ENCODE measurements at regions not wholly inside any gene's neighbourhood (a gene's known extent, or its start where the extent isn't known, plus 50 kb on each side); places are given as distances from the start of the nearest gene placed in this dataset.

- H2AFZ ChIP-seq (ENCODE audit: low read length), result no peak overlapping the region
- TF ChIP-seq, protein P1, sequence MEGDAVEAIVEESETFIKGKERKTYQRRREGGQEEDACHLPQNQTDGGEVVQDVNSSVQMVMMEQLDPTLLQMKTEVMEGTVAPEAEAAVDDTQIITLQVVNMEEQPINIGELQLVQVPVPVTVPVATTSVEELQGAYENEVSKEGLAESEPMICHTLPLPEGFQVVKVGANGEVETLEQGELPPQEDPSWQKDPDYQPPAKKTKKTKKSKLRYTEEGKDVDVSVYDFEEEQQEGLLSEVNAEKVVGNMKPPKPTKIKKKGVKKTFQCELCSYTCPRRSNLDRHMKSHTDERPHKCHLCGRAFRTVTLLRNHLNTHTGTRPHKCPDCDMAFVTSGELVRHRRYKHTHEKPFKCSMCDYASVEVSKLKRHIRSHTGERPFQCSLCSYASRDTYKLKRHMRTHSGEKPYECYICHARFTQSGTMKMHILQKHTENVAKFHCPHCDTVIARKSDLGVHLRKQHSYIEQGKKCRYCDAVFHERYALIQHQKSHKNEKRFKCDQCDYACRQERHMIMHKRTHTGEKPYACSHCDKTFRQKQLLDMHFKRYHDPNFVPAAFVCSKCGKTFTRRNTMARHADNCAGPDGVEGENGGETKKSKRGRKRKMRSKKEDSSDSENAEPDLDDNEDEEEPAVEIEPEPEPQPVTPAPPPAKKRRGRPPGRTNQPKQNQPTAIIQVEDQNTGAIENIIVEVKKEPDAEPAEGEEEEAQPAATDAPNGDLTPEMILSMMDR (conservative IDR thresholded peaks at IDR 0.05; ENCODE audit: low read length), result no peak
- no peak for TF ChIP-seq EZH2phosphoT487 (IDR thresholded peaks at IDR 0.05; ENCODE audit: borderline replicate concordance)
- H3K4me2 ChIP-seq (ENCODE audit: low read depth, low read length, poor library complexity, severe bottlenecking), result no peak overlapping the region
These were observed 532.3 kb downstream of the MAFB start for GRCh38 chr20:40156600-40157317.

DNA sequence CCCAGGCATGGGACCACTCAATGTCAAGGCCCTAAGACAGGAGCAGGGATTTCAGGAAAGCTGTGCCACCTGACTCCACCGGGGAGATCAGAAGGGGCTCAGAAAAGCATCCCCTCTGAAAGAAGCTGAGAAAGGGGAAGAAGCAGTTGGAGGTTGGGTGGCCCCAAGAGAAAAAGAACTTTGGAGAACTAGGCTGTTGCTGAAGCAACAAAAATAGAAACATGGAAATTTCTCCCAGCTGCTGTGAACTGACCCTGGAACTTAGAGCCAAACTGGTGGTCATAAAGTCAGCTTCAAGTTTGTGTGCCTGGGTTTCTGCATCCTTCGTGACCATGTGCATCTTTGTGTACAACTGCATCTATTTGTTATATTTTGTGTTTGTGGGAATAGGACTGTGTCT lies 534.5 kb downstream of the MAFB start:
- Histone ChIP-seq H3K9ac (ENCODE audit: low read depth, low read length, poor library complexity, severe bottlenecking) (no peak overlapping the region), H3K9me3 (ENCODE audit: insufficient read depth, low read depth, low read length) (no peaks in the 10 kb centered on the region), H3K4me2 (ENCODE audit: low read depth, low read length, poor library complexity, severe bottlenecking) (no peak overlapping the region), H3K27me3 (ENCODE audit: insufficient read depth, low read length, poor library complexity, severe bottlenecking) (peaks cover 6% of the 10 kb centered on the region), H4K20me1 (ENCODE audit: insufficient read depth, low read length, poor library complexity, severe bottlenecking) (no peaks in the 10 kb centered on the region), H3K4me1 (ENCODE audit: insufficient read depth, low read length, poor library complexity, severe bottlenecking) (no peaks in the 10 kb centered on the region), H2AFZ (ENCODE audit: low read length) (no peak overlapping the region), H3K4me3 (ENCODE audit: low read length, poor library complexity, severe bottlenecking) (no peak overlapping the region), H3K79me2 (ENCODE audit: insufficient read depth, low read length) (no peaks in the 10 kb centered on the region), H3K9me2 (replicated peaks; ENCODE audit: low read depth, low read length) (no peaks in the 10 kb centered on the region), H3K36me3 (ENCODE audit: insufficient read depth, low read length) (no peaks in the 10 kb centered on the region), H3F3A (ENCODE audit: low read depth) (no peaks in the 10 kb centered on the region)
- TF ChIP-seq, protein P1 (conservative IDR thresholded peaks at IDR 0.05; ENCODE audit: low read length), result no peak
- no peak for TF ChIP-seq EZH2phosphoT487 (IDR thresholded peaks at IDR 0.05; ENCODE audit: borderline replicate concordance)

More at GRCh38 chr20:40156600-40157317, 532.3 kb downstream of the MAFB start:
- H3K9ac ChIP-seq (ENCODE audit: low read depth, low read length, poor library complexity, severe bottlenecking), result no peak overlapping the region
- no peaks in the 10 kb centered on the region for H3K79me2 ChIP-seq (ENCODE audit: insufficient read depth, low read length)
- H3K4me3 ChIP-seq (ENCODE audit: low read length, poor library complexity, severe bottlenecking), result no peak overlapping the region
- no peaks in the 10 kb centered on the region for H3K9me2 ChIP-seq (replicated peaks; ENCODE audit: low read depth, low read length)
- no peaks in the 10 kb centered on the region for H3K4me1 ChIP-seq (ENCODE audit: insufficient read depth, low read length, poor library complexity, severe bottlenecking)
- no peaks in the 10 kb centered on the region for H4K20me1 ChIP-seq (ENCODE audit: insufficient read depth, low read length, poor library complexity, severe bottlenecking)
- H3F3A ChIP-seq (ENCODE audit: low read depth), result no peaks in the 10 kb centered on the region
- no peaks in the 10 kb centered on the region for H3K36me3 ChIP-seq (ENCODE audit: insufficient read depth, low read length)
- peaks cover 6% of the 10 kb centered on the region for H3K27me3 ChIP-seq (ENCODE audit: insufficient read depth, low read length, poor library complexity, severe bottlenecking)
- no peaks in the 10 kb centered on the region for H3K9me3 ChIP-seq (ENCODE audit: insufficient read depth, low read depth, low read length)

- no peak overlapping the region for H2AFZ ChIP-seq (ENCODE audit: low read length)
- TF ChIP-seq, protein P1 (conservative IDR thresholded peaks at IDR 0.05; ENCODE audit: low read length), result no peak
- TF ChIP-seq EZH2phosphoT487 (IDR thresholded peaks at IDR 0.05; ENCODE audit: borderline replicate concordance), result no peak
- no peaks in the 10 kb centered on the region for H3K27me3 ChIP-seq (ENCODE audit: insufficient read depth, low read length, poor library complexity, severe bottlenecking)
- no peaks in the 10 kb centered on the region for H3F3A ChIP-seq (ENCODE audit: low read depth)
- H3K36me3 ChIP-seq (ENCODE audit: insufficient read depth, low read length), result no peaks in the 10 kb centered on the region
- H3K79me2 ChIP-seq (ENCODE audit: insufficient read depth, low read length), result no peaks in the 10 kb centered on the region
- no peaks in the 10 kb centered on the region for H3K9me2 ChIP-seq (replicated peaks; ENCODE audit: low read depth, low read length)
- no peak overlapping the region for H3K9ac ChIP-seq (ENCODE audit: low read depth, low read length, poor library complexity, severe bottlenecking)
- no peaks in the 10 kb centered on the region for H3K4me1 ChIP-seq (ENCODE audit: insufficient read depth, low read length, poor library complexity, severe bottlenecking)
- no peaks in the 10 kb centered on the region for H3K9me3 ChIP-seq (ENCODE audit: insufficient read depth, low read depth, low read length)
- H3K4me3 ChIP-seq (ENCODE audit: low read length, poor library complexity, severe bottlenecking), result no peak overlapping the region
- no peaks in the 10 kb centered on the region for H4K20me1 ChIP-seq (ENCODE audit: insufficient read depth, low read length, poor library complexity, severe bottlenecking)
- H3K4me2 ChIP-seq (ENCODE audit: low read depth, low read length, poor library complexity, severe bottlenecking), result no peak overlapping the region
These were observed 540.1 kb downstream of the MAFB start for GRCh38 chr20:40148886-40149285.
